GM10266 (cell line): ENCODE measurements at regions not wholly inside any gene's neighbourhood (a gene's known extent, or its start where the extent isn't known, plus 50 kb on each side); places are given as distances from the start of the nearest gene placed in this dataset.

Source experiments
- DNase-seq: peaks from one replicate; pipeline ENCODE4 v3.0.0; 2012; ENCODE audit errors: extremely low spot score
- TF ChIP-seq, protein P1 (sequence below): IDR thresholded peaks from 2 replicates; pipeline ENCODE4 v1.5.1; 2012; ENCODE audit warnings: mild to moderate bottlenecking, low read depth; ENCODE audit not compliant: control insufficient read depth, insufficient read depth; ENCODE audit errors: missing control alignments

GRCh38 chr5:126104341-126104740 lies 318.9 kb upstream of the GRAMD2B start:
- TF ChIP-seq, protein P1, sequence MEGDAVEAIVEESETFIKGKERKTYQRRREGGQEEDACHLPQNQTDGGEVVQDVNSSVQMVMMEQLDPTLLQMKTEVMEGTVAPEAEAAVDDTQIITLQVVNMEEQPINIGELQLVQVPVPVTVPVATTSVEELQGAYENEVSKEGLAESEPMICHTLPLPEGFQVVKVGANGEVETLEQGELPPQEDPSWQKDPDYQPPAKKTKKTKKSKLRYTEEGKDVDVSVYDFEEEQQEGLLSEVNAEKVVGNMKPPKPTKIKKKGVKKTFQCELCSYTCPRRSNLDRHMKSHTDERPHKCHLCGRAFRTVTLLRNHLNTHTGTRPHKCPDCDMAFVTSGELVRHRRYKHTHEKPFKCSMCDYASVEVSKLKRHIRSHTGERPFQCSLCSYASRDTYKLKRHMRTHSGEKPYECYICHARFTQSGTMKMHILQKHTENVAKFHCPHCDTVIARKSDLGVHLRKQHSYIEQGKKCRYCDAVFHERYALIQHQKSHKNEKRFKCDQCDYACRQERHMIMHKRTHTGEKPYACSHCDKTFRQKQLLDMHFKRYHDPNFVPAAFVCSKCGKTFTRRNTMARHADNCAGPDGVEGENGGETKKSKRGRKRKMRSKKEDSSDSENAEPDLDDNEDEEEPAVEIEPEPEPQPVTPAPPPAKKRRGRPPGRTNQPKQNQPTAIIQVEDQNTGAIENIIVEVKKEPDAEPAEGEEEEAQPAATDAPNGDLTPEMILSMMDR: no peak
- no peak for DNase-seq

DNA sequence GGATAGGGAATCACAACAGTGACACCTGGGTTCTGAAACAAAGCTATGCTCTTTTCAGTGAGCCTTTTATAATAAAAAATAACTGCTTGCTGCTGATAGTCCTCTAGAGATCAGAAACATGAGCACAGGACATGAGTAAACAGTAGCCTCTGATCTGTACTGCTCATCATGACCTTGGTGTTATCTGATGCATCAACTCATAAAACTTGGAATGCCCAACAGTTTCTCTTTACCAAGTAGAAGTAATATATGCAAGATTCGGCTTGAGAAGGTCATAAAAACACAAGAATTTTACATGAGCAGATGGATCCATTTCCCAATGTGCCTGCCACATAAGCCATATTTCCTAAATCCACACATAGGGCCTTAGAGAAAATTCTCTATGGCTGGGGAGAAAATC lies 318.3 kb upstream of the GRAMD2B start:
- TF ChIP-seq, protein P1: no peak
- no peak for DNase-seq

DNA sequence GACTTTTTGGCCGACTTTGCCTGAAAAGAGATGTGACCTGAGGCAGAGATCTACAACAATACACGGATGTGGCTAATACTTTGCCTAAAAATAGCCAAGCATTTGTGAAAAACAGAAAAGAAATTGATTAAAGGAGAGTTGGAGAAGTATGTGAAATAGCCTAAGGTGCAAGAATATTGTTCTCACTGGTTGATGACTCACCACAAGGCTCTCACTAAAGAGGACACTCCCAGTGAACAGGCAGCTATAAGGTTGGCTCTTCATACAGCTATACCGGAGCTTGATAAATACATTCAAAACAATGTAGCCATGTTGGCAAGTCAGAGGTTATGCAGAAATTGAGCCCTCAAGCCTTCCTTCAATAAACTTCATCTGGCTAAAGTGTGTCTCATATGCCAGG lies 317.2 kb upstream of the GRAMD2B start:
- no peak for DNase-seq
- TF ChIP-seq, protein P1: no peak

DNA sequence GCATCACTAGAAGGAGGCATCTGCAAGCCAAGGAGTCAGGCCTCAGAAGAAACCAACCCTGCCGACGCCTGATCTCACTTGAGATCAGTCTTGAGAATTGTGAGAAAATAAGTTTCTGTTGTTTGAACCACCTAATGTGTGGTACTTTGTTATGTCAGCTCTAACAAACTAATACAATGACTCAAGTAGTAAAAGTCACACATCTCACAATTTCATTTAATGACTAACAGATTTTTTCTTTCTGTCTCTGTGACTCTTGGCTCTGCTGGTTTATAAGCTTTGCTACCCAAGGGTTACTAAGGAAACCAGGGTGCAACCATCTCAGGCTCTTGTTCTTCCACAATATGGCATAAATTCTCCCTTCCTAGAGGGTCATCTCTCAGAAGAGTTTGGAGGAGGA lies 315.8 kb upstream of the GRAMD2B start:
- TF ChIP-seq, protein P1: no peak
- no peak for DNase-seq

DNA sequence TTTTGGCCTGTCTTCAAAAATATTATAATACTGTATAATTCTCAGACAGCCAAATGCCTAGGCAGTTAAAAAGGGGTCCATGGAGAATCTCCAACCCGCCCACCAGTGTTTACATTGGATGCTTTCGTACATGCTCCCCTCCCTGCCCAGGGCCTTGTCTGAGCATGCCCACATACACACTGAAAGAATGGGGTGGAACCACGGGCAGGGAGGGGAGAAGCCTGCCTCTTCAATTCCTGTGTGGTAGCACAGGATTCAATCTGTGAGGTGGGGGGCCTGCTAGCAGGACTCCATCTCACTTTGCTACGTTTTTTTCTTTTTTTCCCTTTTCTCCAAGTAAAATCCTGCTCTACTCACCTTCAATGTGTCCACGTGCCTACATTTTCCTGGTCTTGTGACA lies 314.7 kb upstream of the GRAMD2B start:
- DNase-seq: no peak
- TF ChIP-seq, protein P1: no peak

DNA sequence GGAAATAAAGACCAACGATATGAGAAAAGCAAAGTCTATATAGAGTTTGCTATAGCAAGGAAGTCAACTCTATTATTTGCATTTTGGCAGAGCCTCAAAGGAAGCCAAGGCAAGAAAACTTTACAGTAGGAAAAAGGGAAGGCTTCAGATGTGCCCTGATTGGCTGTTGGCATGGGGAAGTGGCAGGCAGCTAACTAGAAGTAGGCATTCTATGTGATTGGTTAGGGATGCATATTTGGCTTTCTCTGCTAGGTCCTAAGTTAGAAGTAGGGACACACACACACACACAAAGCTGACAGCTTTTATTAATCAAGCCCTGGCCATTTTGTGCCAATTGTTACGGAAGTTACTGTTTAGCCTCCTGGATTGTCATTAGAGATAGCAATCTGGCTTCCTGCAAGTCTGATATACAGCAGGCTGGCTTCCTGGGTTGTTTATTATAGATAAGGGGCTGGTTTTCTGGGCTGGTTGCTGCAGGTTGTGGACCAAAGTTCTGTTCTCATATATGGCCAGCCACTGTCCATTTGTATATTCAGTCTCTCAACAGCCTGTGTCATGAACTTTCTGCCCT lies 308.1 kb upstream of the GRAMD2B start:
- TF ChIP-seq, protein P1: no peak
- DNase-seq: no peak

DNA sequence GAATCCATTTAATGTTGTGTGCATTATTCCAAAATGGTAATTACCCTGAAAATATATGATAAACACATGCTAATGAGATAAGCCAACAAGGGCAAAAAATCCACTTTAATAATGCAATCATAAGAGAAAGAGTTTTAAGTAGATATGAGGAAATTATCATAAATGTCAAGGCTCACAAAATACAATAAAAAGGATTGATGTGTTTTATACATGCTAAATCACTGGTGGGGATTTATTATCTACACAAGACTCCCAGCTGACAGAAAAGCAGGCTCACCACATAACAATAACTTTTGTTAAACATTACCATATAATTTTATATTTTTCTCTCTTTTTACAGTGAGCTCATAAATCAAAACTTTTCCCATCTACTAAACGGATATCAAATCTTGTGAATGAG lies 306.2 kb upstream of the GRAMD2B start:
- no peak for DNase-seq
- TF ChIP-seq, protein P1: no peak
